PC-3 (cell line): ENCODE measurements at regions not wholly inside any gene's neighbourhood (a gene's known extent, or its start where the extent isn't known, plus 50 kb on each side); places are given as distances from the start of the nearest gene placed in this dataset.

ENCODE experiments used
- ATAC-seq: fragments of 200-7000 bp; cut with Tn5 transposase; 2 replicates; pipeline ENCODE4 v1.9.1; 2020; ENCODE audit warnings: mild to moderate bottlenecking, moderate library complexity
- BruUV-seq: library from RNA; stranded (reverse); fragments of 400-500 nt; replicated peaks from 2 replicates; lab custom pipeline; 2021; lab: Mats Ljungman, UMichigan
- CTCF ChIA-PET: fragments of 300-600 bp; sonication (Branson Sonifier 250); formaldehyde crosslinking; loops from one replicate; lab custom pipeline; 2022; ENCODE audit warnings: antibody characterized with exemption; lab: Charles Lee
- POLR2A ChIA-PET: fragments of 300-600 bp; sonication (Branson Sonifier 250); formaldehyde crosslinking; loops from one replicate; lab custom pipeline; 2022; ENCODE audit warnings: antibody characterized with exemption; ENCODE audit not compliant: unreplicated experiment; lab: Charles Lee
- DNase-seq: peaks from one replicate; pipeline ENCODE4 v3.0.0-alpha.2; 2015
- H2AFZ ChIP-seq: fragments of 300-600 bp; sonication (generic); 2 replicates; pipeline ENCODE4 v1.6.0; 2016; ENCODE audit warnings: antibody characterized with exemption, low read length
- H3F3A ChIP-seq: fragments of 300-600 bp; sonication (generic); one replicate; pipeline ENCODE4 v1.6.0; 2017; ENCODE audit warnings: antibody characterized with exemption, low read length, control low read depth, mild to moderate bottlenecking; ENCODE audit not compliant: unreplicated experiment
- H3K27ac ChIP-seq: fragments of 300-600 bp; sonication (generic); 2 replicates; pipeline ENCODE4 v1.5.1; 2016; ENCODE audit warnings: mild to moderate bottlenecking, low read length
- H3K27me3 ChIP-seq: fragments of 300-600 bp; sonication (generic); 2 replicates; pipeline ENCODE4 v1.6.1; 2016; ENCODE audit warnings: low read length, mixed read lengths
- H3K36me3 ChIP-seq: fragments of 300-600 bp; sonication (generic); 2 replicates; pipeline ENCODE4 v1.6.1; 2016; ENCODE audit warnings: low read depth, mixed run types, low read length, mixed read lengths
- H3K4me1 ChIP-seq: fragments of 300-600 bp; sonication (generic); 2 replicates; pipeline ENCODE4 v1.5.1; 2016; ENCODE audit warnings: low read length; ENCODE audit not compliant: insufficient read depth
- H3K4me2 ChIP-seq: fragments of 300-600 bp; sonication (generic); 2 replicates; pipeline ENCODE4 v1.6.0; 2016; ENCODE audit warnings: low read length
- H3K4me3 ChIP-seq: fragments of 300-600 bp; sonication (generic); 2 replicates; pipeline ENCODE4 v1.5.1; 2016; ENCODE audit warnings: mild to moderate bottlenecking, low read length, mixed read lengths
- H3K79me2 ChIP-seq: fragments of 300-600 bp; sonication (generic); 2 replicates; pipeline ENCODE4 v1.6.1; 2017; ENCODE audit warnings: low read length, mixed read lengths
- H3K9ac ChIP-seq: fragments of 300-600 bp; sonication (generic); 2 replicates; pipeline ENCODE4 v1.6.0; 2016; ENCODE audit warnings: mild to moderate bottlenecking, low read length
- H3K9me2 ChIP-seq: fragments of 300-600 bp; sonication (generic); replicated peaks from 2 replicates; pipeline ENCODE4 v1.6.1; 2016; ENCODE audit warnings: mixed run types, low read length, mixed read lengths
- H3K9me3 ChIP-seq: fragments of 300-600 bp; sonication (generic); 2 replicates; pipeline ENCODE4 v1.6.1; 2016; ENCODE audit warnings: low read length, mixed read lengths
- H4K20me1 ChIP-seq: fragments of 300-600 bp; sonication (generic); 2 replicates; pipeline ENCODE4 v1.6.1; 2016; ENCODE audit warnings: low read length, mixed read lengths
- CTCF ChIP-seq: fragments of 300-600 bp; sonication (generic); conservative IDR thresholded peaks from 2 replicates; pipeline ENCODE4 v1.5.1; 2017; ENCODE audit warnings: antibody characterized with exemption, low read depth, mild to moderate bottlenecking, low read length
- EZH2 ChIP-seq: fragments of 300-600 bp; sonication (generic); IDR thresholded peaks from one replicate; pipeline ENCODE4 v1.6.1; 2017; ENCODE audit warnings: antibody characterized with exemption, mild to moderate bottlenecking, low read length; ENCODE audit not compliant: unreplicated experiment
- EZH2phosphoT487 ChIP-seq: fragments of 300-600 bp; sonication (generic); IDR thresholded peaks from 2 replicates; pipeline ENCODE4 v1.6.1; 2018; ENCODE audit warnings: mild to moderate bottlenecking, antibody characterized with exemption, low read length, borderline replicate concordance
- intact Hi-C: fragments of 100-400 bp; cut with micrococcal nuclease; formaldehyde crosslinking; loops from 2 replicates; pipeline ENCODE4 v1.9.0; 2023

GRCh38 chr2:238632181-238633060 is 205.7 kb downstream of the ASB1 start:
- BruUV-seq = no TSS peak
- ATAC-seq = no peak
- H3K27me3 ChIP-seq = no peaks in the 10 kb centered on the region
- ChIA-PET POLR2A (no interaction called here), CTCF (no interaction called here)
- H3K79me2 ChIP-seq = no peaks in the 10 kb centered on the region
- H3K36me3 ChIP-seq = no peaks in the 10 kb centered on the region
- no peaks in the 10 kb centered on the region for H3F3A ChIP-seq
- no peaks in the 10 kb centered on the region for H3K9me2 ChIP-seq
- no peak for DNase-seq
- intact Hi-C loops = no loop called here
- no peaks in the 10 kb centered on the region for H4K20me1 ChIP-seq
- no peak overlapping the region for H3K4me3 ChIP-seq
- no peak overlapping the region for H2AFZ ChIP-seq
- H3K27ac ChIP-seq = no peak overlapping the region
- no peak overlapping the region for H3K9ac ChIP-seq
- H3K4me2 ChIP-seq = no peak overlapping the region
- H3K9me3 ChIP-seq = no peaks in the 10 kb centered on the region
- H3K4me1 ChIP-seq = peaks cover 4% of the 10 kb centered on the region
- TF ChIP-seq CTCF (no peak), EZH2phosphoT487 (no peak)

- Histone ChIP-seq H4K20me1 (no peaks in the 10 kb centered on the region), H3K27ac (no peak overlapping the region), H3K27me3 (no peaks in the 10 kb centered on the region), H3K36me3 (no peaks in the 10 kb centered on the region), H3K9me2 (no peaks in the 10 kb centered on the region), H3K79me2 (no peaks in the 10 kb centered on the region), H2AFZ (no peak overlapping the region), H3K4me2 (no peak overlapping the region), H3K4me3 (no peak overlapping the region), H3K4me1 (peaks cover 4% of the 10 kb centered on the region), H3K9me3 (no peaks in the 10 kb centered on the region), H3K9ac (no peak overlapping the region), H3F3A (no peaks in the 10 kb centered on the region)
- TF ChIP-seq EZH2 = no peak
- ATAC-seq = no peak
- BruUV-seq = no TSS peak
- ChIA-PET POLR2A (no interaction called here), CTCF (no interaction called here)
- intact Hi-C loops = no loop called here
- no peak for DNase-seq
Observed at GRCh38 chr2:238633426-238634328, 206.9 kb downstream of the ASB1 start.

GRCh38 chr2:238634701-238635357 is 208.1 kb downstream of the ASB1 start:
- H3K9ac ChIP-seq = no peak overlapping the region
- ChIA-PET POLR2A (no interaction called here), CTCF (no interaction called here)
- H3K4me2 ChIP-seq = no peak overlapping the region
- TF ChIP-seq EZH2phosphoT487 (no peak), CTCF (no peak), EZH2 (no peak)
- no peaks in the 10 kb centered on the region for H3K79me2 ChIP-seq
- no peaks in the 10 kb centered on the region for H3K9me2 ChIP-seq
- BruUV-seq = no TSS peak
- no peak overlapping the region for H3K27ac ChIP-seq
- no peak for ATAC-seq
- no peaks in the 10 kb centered on the region for H3K36me3 ChIP-seq
- intact Hi-C loops = no loop called here
- DNase-seq = no peak
- no peaks in the 10 kb centered on the region for H3K27me3 ChIP-seq
- H3K9me3 ChIP-seq = no peaks in the 10 kb centered on the region
- H4K20me1 ChIP-seq = no peaks in the 10 kb centered on the region
- H2AFZ ChIP-seq = no peak overlapping the region
- no peaks in the 10 kb centered on the region for H3F3A ChIP-seq
- peaks cover 4% of the 10 kb centered on the region for H3K4me1 ChIP-seq
- no peak overlapping the region for H3K4me3 ChIP-seq
